GM23338 (cell line): ENCODE measurements at regions not wholly inside any gene's neighbourhood (a gene's known extent, or its start where the extent isn't known, plus 50 kb on each side); places are given as distances from the start of the nearest gene placed in this dataset.

Source experiments
- EZH2 ChIP-seq: fragments of 200-600 bp; sonication (generic); IDR thresholded peaks from one replicate; pipeline ENCODE4 v1.8.0; 2017; ENCODE audit warnings: antibody characterized with exemption, mild to moderate bottlenecking, low read depth; ENCODE audit not compliant: unreplicated experiment
- EZH2phosphoT487 ChIP-seq: fragments of 200-600 bp; sonication (generic); IDR thresholded peaks from one replicate; pipeline ENCODE4 v1.8.1; 2018; ENCODE audit warnings: antibody characterized with exemption; ENCODE audit not compliant: unreplicated experiment
- JUNB ChIP-seq: IDR thresholded peaks from one replicate; pipeline ENCODE4 v1.6.1; 2016; ENCODE audit warnings: antibody characterized with exemption; ENCODE audit not compliant: unreplicated experiment
- POLR2AphosphoS5 ChIP-seq: IDR thresholded peaks from 2 replicates; pipeline ENCODE4 v1.6.1; 2016; ENCODE audit warnings: antibody characterized with exemption, low read depth
- ZNF114 ChIP-seq: fragments of 250-450 bp; sonication (Bioruptor Pico); IDR thresholded peaks from 2 replicates; pipeline ENCODE4 v1.5.0; 2020; ENCODE audit warnings: mild to moderate bottlenecking, moderate library complexity
- TF ChIP-seq, protein P1 (sequence below), 2 experiments: fragments of 200-600 bp in 1 of 2; sonication (generic) in 1 of 2; conservative IDR thresholded peaks; 2 replicates each; pipeline versions ENCODE4 v1.5.1 to v1.6.1; 2016 to 2017; ENCODE audit warnings: antibody characterized with exemption in 2 of 2, low read depth in 2 of 2, mild to moderate bottlenecking in 2 of 2, moderate library complexity in 1 of 2
- TF ChIP-seq, protein P2 (sequence below): IDR thresholded peaks from one replicate; pipeline ENCODE4 v1.6.1; 2018; ENCODE audit warnings: antibody characterized with exemption; ENCODE audit not compliant: unreplicated experiment

DNA sequence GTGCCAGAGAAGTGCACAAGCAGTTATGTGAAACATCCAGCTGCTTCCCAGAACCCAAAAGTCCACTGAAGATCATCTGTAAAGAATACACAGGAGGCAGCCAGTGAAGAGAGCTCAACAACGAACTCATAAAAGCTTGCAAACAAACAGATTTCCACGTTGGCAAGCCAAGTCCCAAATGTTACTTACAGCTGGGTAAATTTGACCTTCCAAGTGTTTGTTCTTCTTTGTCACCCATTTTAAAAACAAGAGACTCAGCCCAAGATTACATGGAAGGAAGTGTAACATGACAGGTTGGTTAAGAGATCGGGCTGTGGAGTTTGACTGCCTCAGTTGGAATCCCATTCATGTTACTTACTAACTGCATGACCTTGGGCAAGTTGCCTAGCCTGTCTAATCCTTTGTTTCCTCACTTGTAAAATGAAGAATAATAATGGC lies 174.9 kb upstream of the PAPPA start:
- TF ChIP-seq, protein P1, sequence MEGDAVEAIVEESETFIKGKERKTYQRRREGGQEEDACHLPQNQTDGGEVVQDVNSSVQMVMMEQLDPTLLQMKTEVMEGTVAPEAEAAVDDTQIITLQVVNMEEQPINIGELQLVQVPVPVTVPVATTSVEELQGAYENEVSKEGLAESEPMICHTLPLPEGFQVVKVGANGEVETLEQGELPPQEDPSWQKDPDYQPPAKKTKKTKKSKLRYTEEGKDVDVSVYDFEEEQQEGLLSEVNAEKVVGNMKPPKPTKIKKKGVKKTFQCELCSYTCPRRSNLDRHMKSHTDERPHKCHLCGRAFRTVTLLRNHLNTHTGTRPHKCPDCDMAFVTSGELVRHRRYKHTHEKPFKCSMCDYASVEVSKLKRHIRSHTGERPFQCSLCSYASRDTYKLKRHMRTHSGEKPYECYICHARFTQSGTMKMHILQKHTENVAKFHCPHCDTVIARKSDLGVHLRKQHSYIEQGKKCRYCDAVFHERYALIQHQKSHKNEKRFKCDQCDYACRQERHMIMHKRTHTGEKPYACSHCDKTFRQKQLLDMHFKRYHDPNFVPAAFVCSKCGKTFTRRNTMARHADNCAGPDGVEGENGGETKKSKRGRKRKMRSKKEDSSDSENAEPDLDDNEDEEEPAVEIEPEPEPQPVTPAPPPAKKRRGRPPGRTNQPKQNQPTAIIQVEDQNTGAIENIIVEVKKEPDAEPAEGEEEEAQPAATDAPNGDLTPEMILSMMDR (conservative IDR thresholded peaks at IDR 0.05; ENCODE audit: low read depth in 2 of 2): no peak
- TF ChIP-seq EZH2: no peak
- TF ChIP-seq, protein P2, sequence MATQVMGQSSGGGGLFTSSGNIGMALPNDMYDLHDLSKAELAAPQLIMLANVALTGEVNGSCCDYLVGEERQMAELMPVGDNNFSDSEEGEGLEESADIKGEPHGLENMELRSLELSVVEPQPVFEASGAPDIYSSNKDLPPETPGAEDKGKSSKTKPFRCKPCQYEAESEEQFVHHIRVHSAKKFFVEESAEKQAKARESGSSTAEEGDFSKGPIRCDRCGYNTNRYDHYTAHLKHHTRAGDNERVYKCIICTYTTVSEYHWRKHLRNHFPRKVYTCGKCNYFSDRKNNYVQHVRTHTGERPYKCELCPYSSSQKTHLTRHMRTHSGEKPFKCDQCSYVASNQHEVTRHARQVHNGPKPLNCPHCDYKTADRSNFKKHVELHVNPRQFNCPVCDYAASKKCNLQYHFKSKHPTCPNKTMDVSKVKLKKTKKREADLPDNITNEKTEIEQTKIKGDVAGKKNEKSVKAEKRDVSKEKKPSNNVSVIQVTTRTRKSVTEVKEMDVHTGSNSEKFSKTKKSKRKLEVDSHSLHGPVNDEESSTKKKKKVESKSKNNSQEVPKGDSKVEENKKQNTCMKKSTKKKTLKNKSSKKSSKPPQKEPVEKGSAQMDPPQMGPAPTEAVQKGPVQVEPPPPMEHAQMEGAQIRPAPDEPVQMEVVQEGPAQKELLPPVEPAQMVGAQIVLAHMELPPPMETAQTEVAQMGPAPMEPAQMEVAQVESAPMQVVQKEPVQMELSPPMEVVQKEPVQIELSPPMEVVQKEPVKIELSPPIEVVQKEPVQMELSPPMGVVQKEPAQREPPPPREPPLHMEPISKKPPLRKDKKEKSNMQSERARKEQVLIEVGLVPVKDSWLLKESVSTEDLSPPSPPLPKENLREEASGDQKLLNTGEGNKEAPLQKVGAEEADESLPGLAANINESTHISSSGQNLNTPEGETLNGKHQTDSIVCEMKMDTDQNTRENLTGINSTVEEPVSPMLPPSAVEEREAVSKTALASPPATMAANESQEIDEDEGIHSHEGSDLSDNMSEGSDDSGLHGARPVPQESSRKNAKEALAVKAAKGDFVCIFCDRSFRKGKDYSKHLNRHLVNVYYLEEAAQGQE: no peak
- TF ChIP-seq ZNF114 (CRISPR knock-in tag): no peak
- no peak for TF ChIP-seq POLR2AphosphoS5
- no peak for TF ChIP-seq EZH2phosphoT487
- no peak for TF ChIP-seq JUNB
